G401.6 (cell line): ENCODE measurements at regions not wholly inside any gene's neighbourhood (a gene's known extent, or its start where the extent isn't known, plus 50 kb on each side); places are given as distances from the start of the nearest gene placed in this dataset.

Experiments used
- FAIRE-seq: peaks from 2 replicates; lab custom pipeline; 2012; peaks lifted over from hg19 to GRCh38; lab: Jason Lieb, UNC

DNA sequence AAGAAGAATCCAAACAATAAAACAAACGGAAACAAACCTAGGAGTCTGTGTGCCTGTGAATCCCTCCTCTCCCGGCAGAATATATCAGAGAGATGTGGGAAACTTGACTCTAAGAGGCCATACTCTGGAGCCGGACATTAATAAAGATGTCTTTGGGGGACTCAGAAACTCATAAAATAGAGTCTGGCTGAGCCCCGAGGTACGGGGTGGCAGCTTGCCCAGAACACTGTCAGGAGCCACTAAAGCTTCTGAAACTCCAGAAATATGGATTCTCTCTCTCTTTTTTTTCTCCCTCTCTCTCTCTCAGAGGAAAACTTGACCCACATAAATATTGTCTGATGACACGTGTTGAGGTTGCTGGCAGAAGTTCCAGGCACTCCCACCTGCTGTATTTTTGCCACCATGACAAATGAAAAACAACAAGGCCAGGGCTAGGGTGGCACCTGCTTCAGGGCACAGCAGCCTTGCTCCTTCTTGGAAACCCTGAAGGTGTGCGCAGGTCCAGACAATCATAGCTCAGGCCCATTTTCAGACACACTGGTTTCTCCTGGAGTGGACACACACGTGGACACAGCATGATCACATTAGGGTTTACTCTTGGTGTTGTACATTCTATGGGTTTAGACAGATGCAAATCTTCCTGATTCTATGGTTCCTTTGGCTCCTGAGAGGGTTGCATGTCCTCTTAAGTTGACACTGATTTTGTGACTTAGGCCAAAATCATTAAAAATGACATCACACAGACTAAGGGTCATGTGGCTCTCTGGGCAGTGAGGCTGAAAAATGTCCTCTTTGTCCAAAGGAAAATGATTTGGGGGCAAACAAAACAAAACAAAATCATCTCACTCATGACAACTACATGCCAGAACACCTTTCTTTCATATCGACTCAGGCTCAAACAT is 282.6 kb upstream of the IRX3 start:
- no peak for FAIRE-seq

DNA sequence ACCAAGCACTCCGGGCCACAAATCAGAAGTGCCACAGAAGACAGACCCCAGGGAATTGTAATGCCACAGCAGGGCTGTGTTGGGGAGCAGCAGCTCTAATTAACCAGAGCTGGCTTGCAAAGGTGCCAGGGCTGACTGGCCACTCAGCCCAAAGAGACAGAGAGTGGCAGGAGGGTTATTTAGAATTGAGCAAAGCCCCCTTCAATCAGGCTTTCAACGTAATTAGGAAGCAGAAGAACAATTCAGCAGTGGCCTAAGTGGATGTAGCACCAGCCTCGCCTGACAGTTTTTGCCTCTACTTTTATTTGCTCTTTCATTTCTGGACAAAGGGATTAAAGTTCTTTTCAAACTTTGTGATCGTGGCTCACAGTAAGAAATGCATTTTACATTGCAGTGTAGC is 278.3 kb upstream of the IRX3 start:
- FAIRE-seq = no peak

DNA sequence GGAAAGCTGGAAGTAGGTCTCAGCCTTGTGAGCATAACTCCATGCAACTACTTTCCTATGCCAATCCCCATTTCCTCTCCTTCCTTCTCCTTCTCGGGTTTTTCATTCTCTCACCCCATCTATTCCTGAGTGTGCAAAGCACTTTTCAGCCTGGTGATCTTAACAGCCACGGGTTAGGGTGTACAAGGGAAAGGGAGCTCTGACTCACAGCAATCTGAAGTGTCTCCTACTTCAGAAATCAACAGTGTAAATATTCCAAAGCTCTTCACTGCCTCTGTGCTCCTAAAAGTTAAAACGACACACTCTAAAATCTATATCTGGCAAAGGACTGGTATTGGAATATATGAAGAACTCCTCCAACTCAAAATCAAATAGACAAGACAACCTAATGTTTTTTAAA is 268.0 kb upstream of the IRX3 start:
- no peak for FAIRE-seq

DNA sequence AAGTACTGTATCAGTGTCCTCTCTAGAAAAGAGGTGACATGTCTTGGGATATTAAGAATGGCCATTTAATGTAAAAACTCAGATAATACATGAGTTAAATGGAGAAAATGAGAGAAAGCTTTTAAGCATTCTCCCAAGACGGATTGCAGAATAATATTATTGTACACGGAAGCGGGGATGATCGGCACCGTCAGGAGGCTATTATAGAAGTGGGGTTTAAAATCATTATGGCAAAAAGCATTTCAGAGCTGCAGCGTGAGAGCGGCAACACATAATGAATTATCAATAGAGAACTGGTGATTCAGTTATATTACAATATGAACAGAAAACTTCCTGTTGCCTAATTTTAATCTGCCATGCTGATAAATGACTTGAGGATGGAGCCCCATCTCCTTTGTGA is 261.7 kb upstream of the IRX3 start:
- no peak for FAIRE-seq

DNA sequence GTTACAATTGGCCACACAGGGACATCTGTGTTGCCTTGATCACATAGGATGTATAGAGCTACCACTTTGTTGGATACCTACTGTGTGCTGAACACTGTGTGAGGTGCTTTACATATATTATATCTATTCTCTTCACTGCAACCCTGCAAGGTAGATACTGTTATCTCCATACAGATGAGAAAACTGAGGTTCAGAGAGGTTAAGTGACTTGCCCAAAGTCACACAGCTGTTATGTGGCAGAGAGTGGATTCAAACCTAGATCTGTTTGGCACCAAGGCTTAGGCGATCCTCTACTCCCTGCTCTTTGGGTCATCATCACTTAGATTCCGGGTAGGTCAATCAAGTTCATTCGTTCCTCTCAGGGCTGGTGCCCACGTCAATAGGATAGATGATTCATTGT is 260.5 kb upstream of the IRX3 start:
- FAIRE-seq = no peak

DNA sequence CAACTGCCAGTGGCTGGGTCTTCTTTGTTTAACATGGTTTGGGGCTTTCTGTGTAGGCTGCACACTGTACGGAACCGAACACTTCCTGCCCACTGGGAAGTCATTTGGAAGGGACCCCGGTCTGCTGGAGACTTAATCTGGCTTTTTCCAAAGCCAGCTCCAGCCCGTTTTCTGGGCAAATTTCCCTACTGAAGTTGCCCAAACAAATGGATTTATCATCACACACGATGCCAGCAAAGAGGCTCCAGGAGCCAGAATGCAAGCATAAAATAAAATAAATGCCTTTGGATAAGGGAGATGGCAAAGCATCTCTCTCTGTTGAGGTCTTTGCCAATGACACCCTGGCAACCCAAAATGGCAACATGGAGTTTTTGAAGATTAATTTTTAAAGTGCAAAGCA is 259.9 kb upstream of the IRX3 start:
- no peak for FAIRE-seq

DNA sequence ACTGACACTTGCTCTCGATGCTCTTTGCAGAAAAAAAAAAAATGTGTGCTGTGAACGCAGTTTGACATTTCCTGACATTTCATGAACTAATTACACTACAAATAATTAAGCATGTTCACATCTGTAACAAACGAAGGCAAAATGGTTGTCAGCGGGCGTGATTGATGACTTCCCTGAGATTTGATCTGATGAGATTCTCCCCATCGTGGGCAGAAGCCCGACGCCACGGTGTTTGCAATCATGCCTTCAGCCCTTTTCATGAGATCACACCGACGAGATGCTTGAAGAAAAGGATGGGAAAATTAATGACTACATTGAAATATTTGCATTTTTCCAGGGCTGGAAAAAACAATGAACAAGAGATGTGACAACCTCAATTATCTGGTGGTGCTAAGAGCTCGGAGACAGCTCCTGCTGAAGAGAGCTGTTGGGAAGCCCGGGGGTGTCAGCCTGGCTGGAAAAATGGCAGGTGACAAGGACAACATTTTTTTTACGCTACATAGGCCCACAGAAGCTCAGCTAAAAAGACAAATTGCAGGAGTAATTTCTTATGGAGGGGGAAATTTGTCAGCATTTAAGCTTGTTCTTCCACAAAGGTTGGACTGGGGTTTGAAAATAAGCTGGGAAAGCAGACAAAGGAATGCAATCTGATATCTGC is 259.4 kb upstream of the IRX3 start:
- FAIRE-seq = no peak

DNA sequence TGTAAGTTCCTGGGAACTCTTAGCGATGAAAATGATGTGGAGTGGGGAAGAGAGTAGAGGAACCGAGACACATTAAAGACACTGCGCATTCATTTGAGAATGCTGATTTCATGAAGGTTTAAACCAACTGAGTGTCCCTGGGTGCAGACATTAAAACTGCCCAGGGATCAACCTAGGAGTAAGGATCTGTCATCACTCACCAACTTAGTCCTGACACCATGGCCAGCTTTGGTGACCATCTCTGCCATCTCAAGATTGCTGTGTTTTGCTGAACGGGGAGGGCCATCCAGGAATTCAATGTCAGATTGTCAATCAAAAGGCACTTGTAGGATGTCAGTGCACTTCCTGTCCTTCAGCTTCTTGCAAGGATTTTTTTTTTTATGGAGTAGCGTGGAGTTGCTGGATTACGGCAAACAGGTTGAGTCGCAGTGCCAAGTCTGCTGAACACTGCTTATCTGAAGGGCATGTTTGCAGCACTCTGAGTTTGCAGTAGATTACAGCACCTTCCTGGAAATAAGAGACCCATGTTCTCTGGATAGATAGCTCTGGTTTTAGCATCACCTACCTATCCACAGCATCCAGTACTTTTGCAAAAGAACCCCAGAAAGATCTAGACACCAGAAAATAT is 258.1 kb upstream of the IRX3 start:
- FAIRE-seq = no peak

DNA sequence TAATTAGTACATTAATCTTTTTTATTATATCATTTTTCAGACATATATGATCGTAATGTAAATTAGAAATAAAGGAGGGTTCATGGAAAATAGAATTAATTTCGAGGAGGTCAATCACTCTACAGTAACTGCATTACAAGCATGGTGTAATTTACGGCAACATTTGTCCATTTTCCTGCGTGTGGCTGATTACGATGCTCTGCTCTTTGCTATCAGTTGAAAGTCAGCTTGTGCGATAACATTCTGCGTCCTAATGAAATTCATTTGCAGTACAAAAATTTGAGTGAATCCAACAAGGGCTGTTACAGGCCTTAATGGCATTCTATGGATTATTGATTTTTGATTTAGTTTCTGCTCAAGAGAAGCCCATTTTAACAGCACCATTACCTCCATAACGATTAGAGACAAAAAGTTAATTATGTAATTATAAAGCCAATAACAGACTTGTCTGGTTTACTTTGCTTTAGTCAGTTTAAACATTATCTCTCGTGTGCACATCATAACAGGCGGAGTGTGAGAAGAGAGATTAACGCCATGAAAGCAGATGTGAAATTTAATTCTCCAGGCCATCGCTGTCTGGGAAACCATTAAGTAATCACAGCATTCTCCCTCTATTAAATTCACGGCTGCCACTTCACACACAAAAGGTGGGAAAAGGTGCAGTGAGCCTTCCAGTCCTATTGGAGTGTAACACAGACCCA is 256.4 kb upstream of the IRX3 start:
- no peak for FAIRE-seq

DNA sequence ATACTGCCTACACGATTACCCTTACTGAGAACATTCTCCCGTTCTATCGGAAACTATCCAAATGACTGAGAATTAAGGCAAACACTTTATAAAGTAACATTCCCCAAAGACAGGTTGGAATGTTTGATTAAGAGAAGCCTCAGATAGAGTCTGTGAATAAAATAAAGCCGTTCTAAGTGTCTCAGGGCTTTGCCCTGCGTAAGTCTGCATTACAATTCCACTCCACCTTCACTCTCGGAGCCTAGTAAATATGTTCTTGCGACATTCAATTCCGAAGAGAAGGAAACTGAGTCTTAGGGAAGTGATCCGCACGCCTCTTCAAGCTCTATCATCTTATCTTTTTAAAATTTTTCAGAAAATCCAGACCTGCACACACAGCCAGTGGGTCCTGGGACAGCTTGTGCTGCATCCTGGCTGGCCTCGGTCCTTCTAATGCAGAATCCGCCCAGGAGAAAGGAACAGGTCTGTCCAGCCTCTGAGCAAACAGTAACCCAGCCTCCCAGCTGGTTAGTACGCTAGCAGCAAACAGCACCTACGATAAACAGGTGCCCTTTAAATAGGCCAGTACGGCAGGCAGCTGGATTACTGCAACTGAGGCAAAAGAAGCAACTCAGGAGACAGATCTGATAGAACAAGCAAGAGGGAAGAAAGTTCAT is 254.1 kb upstream of the IRX3 start:
- FAIRE-seq = no peak

DNA sequence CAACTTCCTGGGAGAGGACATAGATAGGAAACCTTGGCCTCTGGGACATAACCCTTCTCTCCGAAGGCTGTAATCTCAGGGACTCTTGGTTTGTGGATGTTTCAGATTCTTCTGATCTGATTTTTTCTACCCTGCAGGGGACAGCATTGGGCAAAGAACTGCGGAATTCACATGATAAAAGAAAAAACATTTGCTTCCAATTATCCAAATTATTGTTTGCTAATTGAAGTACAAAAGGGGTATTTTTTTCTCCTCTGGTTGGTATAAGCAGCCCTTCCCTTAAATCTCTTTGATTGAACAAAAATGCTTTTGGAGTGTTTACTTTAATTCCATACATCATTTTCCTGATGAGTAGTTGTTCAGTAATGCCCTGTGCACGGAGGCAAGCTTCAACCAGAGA is 251.7 kb upstream of the IRX3 start:
- FAIRE-seq = no peak

DNA sequence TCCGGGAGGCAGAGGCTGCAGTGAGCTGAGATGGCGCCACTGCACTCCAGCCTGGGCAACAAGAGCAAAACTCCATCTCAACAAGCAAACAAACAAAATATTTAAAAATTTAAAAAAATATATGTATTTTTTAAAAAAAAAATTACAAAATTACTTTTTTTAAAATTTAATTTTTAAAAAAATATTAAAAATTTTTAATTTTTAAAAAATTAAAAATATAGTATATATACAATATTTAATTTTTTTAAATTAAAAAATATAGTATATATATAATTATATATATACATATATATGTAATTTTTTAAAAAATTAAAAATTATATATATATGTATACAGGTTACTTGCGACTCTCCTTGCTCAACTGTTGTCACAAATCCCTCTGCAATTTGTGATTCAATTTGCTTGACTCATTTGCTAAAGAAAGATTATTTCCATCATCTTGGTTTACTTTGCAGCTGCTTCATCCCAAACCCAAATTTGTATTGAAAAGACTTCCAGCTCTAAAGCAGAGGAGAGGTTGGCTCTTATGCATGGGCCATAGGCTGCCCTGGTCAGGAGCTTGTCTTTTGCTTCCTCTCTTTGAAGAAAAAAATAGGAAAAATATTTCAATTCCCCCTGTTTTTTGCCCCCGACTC is 247.4 kb upstream of the IRX3 start:
- FAIRE-seq = peak; percentile 99

DNA sequence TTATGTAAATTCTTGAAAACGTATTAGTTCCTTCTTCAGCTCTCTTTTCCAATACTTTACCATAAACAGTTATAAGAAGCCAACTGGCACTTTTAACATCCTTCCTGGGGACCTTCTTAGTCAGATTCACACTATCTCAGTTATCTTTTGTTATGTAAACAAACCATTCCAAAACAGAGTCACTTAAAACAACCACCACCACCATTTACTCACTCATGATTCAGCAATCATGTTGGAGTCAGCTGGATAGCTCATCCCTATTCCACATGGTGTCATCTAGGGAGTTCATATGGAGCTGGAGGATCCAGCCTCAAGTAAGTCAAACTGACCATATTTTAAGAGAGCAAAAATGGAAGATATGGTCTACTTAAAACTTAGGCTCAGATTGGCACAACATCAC is 240.3 kb upstream of the IRX3 start:
- no peak for FAIRE-seq

DNA sequence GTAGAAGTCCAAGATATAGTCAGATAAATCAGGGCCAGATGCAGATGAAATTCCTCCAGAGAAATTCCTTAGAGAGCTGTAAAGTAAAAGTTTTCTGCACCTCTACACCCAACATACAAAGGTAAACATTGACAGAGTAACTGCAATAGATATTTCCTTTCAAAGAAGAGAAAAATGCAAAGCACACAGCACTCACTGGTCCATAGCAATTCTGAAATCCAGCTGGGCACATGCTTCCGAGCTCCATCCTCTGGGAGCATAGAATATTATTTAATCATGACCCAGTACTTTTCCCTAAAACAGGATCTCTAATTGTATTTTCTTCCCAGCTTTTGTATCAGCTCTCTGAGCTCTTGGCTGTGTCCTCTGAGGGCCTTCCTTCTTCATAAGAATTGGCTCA is 239.5 kb upstream of the IRX3 start:
- FAIRE-seq = no peak

DNA sequence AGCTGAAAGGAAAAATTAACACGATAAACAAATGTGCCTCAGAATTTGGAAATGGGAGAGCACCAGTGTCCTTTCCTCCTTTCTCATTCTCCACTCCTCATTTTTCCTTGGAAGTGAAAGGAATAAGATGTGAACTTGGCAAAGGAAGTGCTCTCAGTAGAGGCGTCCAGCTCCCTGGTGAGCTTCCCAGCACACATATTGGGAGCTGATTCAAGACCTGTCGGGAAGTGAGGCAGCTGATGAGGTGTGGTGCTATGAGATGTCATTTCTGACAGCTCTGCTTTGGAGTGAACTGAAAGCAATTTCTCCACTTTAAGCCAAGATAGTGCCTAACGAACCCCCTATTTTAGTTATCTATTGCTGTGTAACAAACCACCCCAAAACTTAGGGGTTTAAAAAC is 238.5 kb upstream of the IRX3 start:
- no peak for FAIRE-seq

DNA sequence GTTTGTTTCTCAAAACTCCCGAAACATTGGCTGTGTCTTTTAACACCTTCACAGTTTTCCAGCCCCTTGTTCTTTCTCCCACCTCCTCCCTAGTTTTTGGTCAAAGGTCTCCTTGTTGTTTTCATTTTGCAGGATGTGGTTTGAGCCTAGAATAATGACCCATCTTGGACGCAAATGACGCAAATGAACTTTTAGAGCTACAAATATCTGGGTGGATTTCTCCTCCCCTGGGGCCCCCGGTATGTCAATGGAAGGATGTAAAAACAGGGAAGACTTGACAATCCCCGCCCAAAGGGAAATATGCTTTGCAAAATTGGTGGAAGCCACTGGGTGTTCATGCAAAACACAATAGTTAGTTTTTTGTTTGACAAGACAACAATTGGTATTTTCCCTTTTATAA is 236.0 kb upstream of the IRX3 start:
- no peak for FAIRE-seq

DNA sequence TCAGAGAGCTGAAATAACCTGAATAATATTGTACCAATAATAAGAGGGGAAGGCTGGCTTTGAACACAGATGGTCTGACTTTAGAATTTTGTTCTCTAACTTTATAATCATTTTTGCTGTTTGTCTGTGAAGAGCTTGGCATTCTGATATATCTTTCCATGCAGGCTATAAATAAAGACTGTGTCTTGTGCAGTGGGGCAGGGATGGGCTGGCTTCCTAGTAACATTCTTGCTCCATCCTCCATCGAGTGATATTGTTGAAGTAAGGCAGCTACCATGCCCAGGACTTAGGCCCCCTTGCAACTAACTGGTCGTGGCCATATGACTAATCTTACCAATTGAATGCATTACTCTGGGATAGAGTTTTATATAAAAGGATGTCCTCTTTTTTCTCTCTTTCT is 234.7 kb upstream of the IRX3 start:
- no peak for FAIRE-seq

DNA sequence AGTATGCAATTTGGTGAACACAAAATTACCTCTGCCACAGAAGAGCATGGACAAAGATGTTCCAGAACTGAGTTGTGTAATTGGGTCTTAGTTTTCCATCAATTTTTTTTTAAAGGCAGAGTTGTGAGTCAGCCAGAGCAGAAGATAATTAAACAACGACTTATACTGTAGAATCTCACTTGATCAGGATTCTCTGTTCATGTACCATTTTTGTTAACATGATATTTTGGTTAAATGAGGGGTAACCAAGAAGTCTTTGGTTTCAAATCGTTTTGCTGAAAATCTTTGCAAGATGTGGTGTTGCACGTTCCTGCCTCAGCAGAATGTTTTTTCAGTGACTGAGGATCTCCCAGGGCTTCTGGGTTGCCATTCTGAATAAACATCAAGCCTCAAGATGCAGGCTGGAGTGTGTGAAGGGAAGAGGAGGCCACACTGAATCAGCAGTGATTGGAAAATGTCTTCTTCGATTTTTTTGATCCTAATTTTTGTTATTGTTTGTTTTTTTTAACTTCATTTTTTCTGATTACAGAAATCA is 232.6 kb upstream of the IRX3 start:
- no peak for FAIRE-seq

DNA sequence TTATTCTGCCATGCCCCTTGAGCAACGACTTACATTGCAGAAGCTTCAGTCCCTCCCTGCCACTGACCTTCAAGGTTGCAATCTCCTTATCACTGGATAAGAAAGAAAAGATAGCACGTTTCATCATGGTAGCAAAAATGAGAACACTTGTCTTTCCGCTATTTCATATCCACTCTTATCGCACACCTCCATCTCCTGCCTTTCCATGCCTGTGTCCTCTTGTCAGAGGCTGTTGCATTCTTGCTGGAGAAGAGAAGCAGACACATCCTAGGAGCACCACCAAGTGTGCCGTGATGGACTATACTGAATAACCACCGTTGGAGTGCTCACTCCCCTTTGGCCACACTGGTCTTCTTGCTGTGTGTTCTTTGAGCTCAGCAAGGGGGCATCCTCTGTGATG is 230.6 kb upstream of the IRX3 start:
- no peak for FAIRE-seq

DNA sequence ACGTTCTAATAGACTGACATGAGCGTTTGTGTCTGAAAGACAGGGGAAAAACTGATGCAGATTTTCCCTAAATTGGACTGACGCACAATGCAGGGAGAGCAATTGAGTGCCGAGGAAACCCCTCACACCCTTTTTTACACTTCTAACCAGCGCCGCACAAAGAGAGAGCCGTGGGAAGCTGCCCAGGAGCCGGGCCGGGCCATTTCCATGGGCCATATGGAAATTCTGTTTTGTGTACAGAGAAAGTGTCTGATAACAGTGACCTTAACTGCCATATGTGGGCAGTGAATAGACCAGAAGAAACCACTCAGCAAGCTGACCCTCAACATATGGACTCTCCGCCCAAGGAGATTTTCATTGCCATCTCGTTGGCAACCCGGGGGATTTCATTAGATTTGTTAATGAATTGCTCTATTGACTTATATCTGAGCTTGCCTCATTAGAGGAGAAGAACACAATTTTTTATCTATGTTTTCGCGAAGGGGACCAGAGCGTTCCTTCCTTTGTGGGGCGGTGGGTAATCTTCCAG is 225.9 kb upstream of the IRX3 start:
- no peak for FAIRE-seq

DNA sequence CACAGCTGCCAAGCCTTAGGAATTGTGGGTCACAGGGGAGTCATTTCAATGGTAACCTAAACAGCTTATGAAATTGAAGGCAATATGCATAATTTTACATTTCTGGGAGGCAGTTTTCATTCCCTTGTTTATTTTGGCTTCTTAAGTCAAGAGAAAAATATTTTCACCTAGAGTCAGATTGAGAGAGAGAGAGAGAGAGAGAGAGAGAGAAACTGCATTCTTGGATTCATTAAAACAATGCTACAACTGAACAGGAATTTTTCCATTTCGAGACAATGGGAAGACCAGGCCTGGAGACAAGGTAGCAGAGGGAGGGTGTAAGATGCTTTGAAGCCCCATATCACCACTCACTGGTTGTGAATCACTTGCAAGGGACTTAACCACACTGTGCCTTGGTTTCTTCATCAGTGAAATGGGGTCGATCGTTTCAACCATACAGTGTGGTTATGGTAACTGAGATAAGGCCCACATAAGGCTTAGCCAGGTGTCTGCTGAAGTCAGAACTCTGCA is 224.7 kb upstream of the IRX3 start:
- FAIRE-seq = no peak
